ENCODE measurements at regions not wholly inside any gene's neighbourhood (a gene's known extent, or its start where the extent isn't known, plus 50 kb on each side); places are given as distances from the start of the nearest gene placed in this dataset.

DNA sequence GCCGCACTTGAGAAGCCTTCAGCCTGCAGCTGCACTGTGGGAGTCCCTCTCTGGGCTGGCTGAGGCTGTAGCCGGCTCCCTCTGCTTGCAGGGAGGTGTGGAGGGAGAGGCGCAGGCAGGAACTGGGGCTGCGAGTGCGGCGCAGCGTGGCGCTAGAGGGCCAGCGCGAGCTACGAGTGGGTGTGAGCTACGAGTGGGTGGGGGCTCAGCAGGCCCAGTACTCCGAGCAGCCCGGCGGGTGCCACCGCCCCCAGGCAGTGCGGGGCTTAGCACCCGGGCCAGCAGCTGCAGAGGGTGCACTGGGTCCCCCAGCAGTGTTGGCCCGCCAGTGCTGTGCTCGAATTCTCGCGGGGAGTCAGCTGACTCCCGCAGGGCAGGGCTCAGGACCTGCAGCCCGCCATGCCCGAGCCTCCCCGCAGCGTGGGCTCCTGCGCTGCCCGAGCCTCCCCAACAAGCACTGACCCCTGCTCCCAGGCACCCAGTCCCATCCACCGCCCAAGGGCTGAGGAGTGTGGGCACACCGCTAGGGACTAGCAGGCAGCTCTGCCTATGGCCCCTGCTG is 1620.1 kb downstream of the BRINP3 start:
- DNase-seq (ENCODE audit: low spot score) (no peak), ATAC-seq (no peak)

More for the DNA sequence above, 1620.1 kb downstream of the BRINP3 start:
- Mint-ChIP-seq H3K36me3 (ENCODE audit: low read depth) (peaks cover 4% of the 10 kb centered on the region; the same call in 2 of the 3 replicates), H3K27ac (no peak overlapping the region), H3K27me3 (ENCODE audit: insufficient read depth, low read depth, poor library complexity) (no peaks in the 10 kb centered on the region), H3K4me1 (peaks cover 3% of the 10 kb centered on the region; the same call in 2 of the 3 replicates), H3K4me3 (no peak overlapping the region), H3K9me3 (peaks cover 12% of the 10 kb centered on the region)
- Histone ChIP-seq H3K79me2 (replicated peaks; ENCODE audit: insufficient read depth) (no peaks in the 10 kb centered on the region), H2AFZ (no peak overlapping the region), H3K9me2 (ENCODE audit: insufficient read depth) (no peaks in the 10 kb centered on the region), H3F3A (replicated peaks; ENCODE audit: low read depth) (no peaks in the 10 kb centered on the region), H3K4me2 (no peak overlapping the region), H3K36me3 (ENCODE audit: insufficient read depth) (no peaks in the 10 kb centered on the region), H3K27me3 (ENCODE audit: insufficient read depth) (no peaks in the 10 kb centered on the region), H3K4me3 (no peak overlapping the region), H3K27ac (ENCODE audit: low read depth) (no peak overlapping the region), H4K20me1 (replicated peaks; ENCODE audit: insufficient read depth) (no peaks in the 10 kb centered on the region), H3K4me1 (ENCODE audit: insufficient read depth) (no peaks in the 10 kb centered on the region)
- TF ChIP-seq EZH2 (IDR thresholded peaks at IDR 0.05; ENCODE audit: low read depth, unreplicated experiment) = no peak
- TF ChIP-seq, protein P1, sequence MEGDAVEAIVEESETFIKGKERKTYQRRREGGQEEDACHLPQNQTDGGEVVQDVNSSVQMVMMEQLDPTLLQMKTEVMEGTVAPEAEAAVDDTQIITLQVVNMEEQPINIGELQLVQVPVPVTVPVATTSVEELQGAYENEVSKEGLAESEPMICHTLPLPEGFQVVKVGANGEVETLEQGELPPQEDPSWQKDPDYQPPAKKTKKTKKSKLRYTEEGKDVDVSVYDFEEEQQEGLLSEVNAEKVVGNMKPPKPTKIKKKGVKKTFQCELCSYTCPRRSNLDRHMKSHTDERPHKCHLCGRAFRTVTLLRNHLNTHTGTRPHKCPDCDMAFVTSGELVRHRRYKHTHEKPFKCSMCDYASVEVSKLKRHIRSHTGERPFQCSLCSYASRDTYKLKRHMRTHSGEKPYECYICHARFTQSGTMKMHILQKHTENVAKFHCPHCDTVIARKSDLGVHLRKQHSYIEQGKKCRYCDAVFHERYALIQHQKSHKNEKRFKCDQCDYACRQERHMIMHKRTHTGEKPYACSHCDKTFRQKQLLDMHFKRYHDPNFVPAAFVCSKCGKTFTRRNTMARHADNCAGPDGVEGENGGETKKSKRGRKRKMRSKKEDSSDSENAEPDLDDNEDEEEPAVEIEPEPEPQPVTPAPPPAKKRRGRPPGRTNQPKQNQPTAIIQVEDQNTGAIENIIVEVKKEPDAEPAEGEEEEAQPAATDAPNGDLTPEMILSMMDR (conservative IDR thresholded peaks at IDR 0.05; ENCODE audit: low read depth in 2 of 2) = no peak
- no peak for TF ChIP-seq POLR2AphosphoS5 (IDR thresholded peaks at IDR 0.05; ENCODE audit: low read depth)
- no peak for TF ChIP-seq ZNF114 (CRISPR knock-in tag; IDR thresholded peaks at IDR 0.05)
- no peak for TF ChIP-seq STAT1 (IDR thresholded peaks at IDR 0.05; ENCODE audit: unreplicated experiment)
- TF ChIP-seq, protein P2, sequence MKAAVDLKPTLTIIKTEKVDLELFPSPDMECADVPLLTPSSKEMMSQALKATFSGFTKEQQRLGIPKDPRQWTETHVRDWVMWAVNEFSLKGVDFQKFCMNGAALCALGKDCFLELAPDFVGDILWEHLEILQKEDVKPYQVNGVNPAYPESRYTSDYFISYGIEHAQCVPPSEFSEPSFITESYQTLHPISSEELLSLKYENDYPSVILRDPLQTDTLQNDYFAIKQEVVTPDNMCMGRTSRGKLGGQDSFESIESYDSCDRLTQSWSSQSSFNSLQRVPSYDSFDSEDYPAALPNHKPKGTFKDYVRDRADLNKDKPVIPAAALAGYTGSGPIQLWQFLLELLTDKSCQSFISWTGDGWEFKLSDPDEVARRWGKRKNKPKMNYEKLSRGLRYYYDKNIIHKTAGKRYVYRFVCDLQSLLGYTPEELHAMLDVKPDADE (IDR thresholded peaks at IDR 0.05) = no peak
- TF ChIP-seq, protein P3, sequence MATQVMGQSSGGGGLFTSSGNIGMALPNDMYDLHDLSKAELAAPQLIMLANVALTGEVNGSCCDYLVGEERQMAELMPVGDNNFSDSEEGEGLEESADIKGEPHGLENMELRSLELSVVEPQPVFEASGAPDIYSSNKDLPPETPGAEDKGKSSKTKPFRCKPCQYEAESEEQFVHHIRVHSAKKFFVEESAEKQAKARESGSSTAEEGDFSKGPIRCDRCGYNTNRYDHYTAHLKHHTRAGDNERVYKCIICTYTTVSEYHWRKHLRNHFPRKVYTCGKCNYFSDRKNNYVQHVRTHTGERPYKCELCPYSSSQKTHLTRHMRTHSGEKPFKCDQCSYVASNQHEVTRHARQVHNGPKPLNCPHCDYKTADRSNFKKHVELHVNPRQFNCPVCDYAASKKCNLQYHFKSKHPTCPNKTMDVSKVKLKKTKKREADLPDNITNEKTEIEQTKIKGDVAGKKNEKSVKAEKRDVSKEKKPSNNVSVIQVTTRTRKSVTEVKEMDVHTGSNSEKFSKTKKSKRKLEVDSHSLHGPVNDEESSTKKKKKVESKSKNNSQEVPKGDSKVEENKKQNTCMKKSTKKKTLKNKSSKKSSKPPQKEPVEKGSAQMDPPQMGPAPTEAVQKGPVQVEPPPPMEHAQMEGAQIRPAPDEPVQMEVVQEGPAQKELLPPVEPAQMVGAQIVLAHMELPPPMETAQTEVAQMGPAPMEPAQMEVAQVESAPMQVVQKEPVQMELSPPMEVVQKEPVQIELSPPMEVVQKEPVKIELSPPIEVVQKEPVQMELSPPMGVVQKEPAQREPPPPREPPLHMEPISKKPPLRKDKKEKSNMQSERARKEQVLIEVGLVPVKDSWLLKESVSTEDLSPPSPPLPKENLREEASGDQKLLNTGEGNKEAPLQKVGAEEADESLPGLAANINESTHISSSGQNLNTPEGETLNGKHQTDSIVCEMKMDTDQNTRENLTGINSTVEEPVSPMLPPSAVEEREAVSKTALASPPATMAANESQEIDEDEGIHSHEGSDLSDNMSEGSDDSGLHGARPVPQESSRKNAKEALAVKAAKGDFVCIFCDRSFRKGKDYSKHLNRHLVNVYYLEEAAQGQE (IDR thresholded peaks at IDR 0.05; ENCODE audit: unreplicated experiment) = no peak
- no peak for TF ChIP-seq ZNF331 (CRISPR knock-in tag; IDR thresholded peaks at IDR 0.05; ENCODE audit: low read depth)
- TF ChIP-seq, protein P4, sequence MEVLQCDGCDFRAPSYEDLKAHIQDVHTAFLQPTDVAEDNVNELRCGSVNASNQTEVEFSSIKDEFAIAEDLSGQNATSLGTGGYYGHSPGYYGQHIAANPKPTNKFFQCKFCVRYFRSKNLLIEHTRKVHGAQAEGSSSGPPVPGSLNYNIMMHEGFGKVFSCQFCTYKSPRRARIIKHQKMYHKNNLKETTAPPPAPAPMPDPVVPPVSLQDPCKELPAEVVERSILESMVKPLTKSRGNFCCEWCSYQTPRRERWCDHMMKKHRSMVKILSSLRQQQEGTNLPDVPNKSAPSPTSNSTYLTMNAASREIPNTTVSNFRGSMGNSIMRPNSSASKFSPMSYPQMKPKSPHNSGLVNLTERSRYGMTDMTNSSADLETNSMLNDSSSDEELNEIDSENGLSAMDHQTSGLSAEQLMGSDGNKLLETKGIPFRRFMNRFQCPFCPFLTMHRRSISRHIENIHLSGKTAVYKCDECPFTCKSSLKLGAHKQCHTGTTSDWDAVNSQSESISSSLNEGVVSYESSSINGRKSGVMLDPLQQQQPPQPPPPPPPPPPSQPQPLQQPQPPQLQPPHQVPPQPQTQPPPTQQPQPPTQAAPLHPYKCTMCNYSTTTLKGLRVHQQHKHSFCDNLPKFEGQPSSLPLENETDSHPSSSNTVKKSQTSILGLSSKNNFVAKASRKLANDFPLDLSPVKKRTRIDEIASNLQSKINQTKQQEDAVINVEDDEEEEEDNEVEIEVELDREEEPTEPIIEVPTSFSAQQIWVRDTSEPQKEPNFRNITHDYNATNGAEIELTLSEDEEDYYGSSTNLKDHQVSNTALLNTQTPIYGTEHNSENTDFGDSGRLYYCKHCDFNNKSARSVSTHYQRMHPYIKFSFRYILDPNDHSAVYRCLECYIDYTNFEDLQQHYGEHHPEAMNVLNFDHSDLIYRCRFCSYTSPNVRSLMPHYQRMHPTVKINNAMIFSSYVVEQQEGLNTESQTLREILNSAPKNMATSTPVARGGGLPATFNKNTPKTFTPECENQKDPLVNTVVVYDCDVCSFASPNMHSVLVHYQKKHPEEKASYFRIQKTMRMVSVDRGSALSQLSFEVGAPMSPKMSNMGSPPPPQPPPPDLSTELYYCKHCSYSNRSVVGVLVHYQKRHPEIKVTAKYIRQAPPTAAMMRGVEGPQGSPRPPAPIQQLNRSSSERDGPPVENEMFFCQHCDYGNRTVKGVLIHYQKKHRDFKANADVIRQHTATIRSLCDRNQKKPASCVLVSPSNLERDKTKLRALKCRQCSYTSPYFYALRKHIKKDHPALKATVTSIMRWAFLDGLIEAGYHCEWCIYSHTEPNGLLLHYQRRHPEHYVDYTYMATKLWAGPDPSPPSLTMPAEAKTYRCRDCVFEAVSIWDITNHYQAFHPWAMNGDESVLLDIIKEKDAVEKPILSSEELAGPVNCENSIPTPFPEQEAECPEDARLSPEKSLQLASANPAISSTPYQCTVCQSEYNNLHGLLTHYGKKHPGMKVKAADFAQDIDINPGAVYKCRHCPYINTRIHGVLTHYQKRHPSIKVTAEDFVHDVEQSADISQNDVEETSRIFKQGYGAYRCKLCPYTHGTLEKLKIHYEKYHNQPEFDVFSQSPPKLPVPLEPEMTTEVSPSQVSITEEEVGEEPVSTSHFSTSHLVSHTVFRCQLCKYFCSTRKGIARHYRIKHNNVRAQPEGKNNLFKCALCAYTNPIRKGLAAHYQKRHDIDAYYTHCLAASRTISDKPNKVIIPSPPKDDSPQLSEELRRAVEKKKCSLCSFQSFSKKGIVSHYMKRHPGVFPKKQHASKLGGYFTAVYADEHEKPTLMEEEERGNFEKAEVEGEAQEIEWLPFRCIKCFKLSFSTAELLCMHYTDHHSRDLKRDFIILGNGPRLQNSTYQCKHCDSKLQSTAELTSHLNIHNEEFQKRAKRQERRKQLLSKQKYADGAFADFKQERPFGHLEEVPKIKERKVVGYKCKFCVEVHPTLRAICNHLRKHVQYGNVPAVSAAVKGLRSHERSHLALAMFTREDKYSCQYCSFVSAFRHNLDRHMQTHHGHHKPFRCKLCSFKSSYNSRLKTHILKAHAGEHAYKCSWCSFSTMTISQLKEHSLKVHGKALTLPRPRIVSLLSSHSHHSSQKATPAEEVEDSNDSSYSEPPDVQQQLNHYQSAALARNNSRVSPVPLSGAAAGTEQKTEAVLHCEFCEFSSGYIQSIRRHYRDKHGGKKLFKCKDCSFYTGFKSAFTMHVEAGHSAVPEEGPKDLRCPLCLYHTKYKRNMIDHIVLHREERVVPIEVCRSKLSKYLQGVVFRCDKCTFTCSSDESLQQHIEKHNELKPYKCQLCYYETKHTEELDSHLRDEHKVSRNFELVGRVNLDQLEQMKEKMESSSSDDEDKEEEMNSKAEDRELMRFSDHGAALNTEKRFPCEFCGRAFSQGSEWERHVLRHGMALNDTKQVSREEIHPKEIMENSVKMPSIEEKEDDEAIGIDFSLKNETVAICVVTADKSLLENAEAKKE (CRISPR knock-in tag; IDR thresholded peaks at IDR 0.05) = no peak

All from GM23338 (cell line).